ENCODE measurements at regions not wholly inside any gene's neighbourhood (a gene's known extent, or its start where the extent isn't known, plus 50 kb on each side); places are given as distances from the start of the nearest gene placed in this dataset.
"Not testable (repeated sequence)": the region's sequence is repeated elsewhere in the genome, so short reads cannot be mapped to it uniquely, and the experiment has no call there.

DNA sequence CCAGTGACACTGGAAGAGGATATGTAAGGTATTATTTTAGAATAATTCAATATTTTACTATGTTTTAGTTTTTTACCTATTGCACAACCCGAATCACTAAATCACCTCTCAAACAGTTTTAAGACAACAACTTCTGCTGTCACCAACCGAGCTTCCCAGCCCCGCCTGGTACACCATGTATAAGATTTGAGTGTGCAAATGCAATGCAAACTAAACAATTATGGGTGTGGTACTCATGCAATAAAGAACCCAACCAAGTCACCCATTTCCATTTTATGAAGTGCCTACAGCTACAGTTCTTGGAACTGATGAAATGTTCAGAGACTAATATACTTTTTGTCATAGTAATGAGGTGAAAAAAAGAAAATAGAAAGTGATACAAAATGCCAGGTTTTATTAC, 256.2 kb downstream of the TAFA4 start:
- no peak for DNase-seq (ENCODE audit: low read depth)

DNA sequence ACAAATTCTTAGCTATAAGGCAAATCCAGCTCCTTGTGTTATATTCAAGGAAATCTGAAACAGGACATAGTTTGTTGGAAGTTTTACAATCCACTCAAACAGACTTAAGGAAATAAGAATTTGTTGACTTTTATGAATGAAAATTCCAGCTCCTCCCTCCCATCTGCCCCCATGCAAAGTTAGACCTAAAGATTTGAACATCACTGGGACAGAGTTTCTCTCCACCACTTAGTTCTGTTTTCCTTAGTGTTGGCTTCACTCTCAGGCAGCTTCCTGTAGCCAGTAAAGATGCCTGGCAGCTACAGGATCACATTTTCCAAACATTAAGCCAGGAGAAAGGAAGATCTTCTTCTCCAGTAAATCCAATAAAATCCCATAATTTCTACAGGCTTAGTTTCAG, 265.0 kb downstream of the TAFA4 start:
- no peak for DNase-seq (ENCODE audit: low read depth)

DNA sequence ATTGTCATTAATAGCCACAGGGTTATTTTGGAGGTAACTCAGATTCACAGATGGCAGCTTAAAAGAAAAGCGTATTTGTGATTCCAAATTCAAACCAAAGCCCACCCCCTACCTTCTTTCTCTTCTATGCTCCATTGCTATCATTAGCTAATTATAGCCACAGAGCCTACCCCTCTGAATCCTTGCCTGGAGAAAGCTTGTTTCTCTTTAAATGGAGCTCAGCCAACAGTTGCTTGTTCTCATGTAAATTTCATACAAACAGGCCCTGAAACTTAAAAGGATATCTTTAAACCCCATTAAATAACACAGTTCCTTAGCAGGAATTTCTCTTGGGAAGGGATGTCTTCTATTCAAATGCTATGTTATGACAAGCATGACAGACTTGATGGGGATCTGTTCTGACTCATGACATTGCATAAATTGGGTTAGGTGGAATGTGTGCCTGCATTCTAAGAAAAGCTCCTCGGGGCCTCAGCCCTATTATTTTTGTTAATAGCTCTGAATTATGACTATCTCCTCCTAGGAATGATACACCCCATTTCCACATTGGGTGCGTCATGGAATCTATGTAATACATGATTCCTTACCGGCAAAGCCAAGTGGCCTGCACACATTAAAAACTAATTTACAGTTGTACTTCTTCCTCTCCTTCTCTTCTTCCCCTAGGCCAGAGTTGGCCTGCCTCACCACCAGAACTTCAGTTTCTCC, 265.8 kb downstream of the TAFA4 start:
- DNase-seq (ENCODE audit: low read depth) = peak; percentile 13

DNA sequence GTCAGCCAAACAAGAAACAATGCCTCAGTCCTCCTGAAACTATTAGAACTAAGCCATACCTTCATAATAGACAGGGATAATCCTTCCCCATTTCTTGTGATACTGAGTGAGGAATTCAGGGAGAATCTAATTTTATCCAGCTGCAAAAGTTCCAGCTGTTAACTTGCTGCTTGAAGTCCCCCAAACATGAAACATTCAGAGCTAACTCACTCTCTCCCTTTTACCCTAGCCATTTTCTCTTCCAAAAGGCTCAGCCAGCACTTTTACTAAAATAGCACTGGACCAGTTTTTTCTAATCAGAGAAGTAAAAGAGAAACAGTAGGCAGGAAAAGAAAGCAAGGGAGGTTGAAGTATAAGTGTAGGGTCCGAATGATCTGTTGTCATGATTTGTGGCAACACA, 268.1 kb downstream of the TAFA4 start:
- DNase-seq (ENCODE audit: low read depth) = no peak

DNA sequence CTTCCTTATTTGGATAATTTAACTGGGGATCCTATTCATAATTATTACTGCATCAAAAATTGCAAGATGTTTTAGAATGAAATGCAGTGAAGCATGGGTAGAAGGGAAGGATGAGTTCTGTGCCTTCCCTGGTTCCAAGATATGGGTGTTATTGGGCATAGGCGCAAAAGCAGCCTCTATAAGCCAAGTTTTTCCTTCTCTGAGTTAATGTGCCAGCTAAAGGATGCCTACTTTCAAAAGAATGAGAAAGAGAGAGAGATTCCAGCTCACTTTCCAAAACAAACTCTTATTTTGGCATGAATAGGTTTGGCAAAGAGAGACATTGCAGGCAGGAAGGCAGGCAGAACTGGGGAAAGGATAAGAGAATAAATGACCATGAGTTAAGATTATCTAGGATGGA, 270.2 kb downstream of the TAFA4 start:
- no peak for DNase-seq (ENCODE audit: low read depth)

DNA sequence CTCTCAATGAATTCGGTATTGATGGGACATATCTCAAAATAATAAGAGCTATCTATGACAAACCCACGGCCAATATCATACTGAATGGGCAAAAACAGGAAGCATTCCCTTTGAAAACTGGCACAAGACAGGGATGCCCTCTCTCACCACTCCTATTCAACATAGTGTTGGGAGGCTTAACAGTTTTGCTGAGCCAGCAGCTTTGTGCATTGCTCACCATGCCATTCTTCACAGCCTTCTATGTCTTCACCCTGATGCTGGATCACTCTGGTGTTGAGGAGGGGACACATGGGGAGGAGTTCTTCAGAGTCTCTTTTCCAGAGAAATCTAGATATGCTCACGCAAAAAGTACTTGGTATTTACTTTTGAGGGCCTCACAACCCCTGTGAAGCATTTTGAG, 281.7 kb downstream of the TAFA4 start:
- not testable (repeated sequence) for DNase-seq (ENCODE audit: low read depth)

DNA sequence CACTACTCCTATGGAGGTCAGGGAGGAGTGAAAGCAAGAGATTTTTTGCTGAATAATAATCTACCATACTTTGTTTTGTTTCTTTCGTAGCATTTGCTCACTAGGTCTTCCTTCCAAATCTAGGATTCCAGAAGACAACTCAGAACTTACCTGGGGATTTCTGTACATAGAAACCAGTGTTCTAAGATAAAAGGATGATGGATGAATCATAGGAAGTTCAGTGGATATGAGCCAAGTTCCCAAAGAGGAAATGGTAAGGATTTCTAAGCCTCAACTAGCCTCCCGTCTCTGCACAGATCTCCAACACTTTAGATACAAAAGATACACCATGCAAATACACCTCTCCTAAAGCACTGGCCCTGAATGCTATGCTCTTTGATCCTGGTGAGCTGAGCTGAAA, 283.9 kb downstream of the TAFA4 start:
- no peak for DNase-seq (ENCODE audit: low read depth)

DNA sequence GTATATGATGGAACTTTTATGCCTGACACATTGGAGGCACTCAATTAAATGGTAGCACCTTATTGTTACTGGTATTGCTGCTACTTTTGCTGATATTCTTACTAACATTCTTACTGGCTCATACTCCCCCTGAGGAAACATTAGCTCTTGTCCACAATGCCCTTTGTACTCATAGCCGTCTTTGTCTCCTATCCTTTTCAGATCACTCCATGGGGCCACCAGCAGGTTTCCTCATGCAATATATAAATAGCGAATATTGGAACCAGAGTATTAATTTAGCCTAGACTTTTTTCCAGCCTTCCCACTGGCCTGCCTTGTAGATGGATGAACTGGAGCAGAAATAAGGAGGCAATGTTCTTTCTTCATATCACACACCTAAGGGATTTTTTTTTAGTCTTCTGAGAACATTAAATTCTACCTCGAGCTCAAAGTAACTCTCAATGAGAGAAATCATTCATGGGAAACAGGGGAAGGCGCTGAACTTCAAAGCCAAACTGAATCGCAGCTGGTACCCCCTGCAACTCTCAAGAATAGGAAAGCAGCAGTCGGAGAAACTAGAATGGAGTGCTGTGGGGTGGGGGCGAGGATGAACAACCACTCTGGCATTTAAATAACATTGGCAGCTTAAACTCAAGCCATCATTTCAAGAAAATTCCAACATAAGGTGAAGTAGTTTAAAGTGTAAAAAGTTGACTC, 300.3 kb downstream of the TAFA4 start:
- DNase-seq (ENCODE audit: low read depth) = no peak

DNA sequence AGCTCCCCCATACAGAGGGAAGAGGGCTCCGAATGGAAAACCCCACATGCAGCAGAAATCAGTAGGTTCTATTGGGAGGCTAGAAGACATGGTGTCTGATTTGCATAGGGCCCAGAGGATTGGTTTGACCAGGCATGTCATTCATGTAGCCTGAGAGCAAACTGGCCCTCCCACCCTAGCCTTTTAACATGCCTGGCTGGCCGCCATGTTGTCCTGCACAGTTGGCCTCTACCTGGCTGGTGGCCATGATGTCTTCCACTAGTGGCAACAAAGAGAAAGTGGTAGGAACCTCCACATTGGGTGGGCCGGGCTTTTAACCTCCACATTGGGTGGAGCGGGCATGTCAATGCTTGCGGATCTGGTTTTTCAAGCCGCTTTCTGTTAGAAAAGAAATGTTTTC, 312.1 kb downstream of the TAFA4 start:
- no peak for DNase-seq (ENCODE audit: low read depth)

DNA sequence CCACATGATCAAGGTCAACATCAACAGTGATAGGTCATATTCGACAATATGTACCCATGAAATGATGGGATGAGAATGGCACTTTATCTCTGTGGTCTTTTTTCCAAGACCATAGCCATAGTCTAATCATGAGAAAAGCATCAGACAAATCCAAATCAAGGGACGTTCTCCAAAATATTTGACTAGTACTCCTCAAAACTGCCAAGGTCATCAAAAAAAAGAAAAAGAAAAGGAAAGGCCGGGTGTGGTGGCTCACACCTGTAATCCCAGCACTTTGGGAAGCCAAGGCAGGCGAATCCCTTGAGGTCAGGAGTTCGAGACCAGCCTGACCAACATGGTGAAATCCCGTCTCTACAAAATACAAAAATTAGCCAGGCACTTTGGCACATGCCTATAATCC, 318.3 kb downstream of the TAFA4 start:
- DNase-seq (ENCODE audit: low read depth) = no peak

DNA sequence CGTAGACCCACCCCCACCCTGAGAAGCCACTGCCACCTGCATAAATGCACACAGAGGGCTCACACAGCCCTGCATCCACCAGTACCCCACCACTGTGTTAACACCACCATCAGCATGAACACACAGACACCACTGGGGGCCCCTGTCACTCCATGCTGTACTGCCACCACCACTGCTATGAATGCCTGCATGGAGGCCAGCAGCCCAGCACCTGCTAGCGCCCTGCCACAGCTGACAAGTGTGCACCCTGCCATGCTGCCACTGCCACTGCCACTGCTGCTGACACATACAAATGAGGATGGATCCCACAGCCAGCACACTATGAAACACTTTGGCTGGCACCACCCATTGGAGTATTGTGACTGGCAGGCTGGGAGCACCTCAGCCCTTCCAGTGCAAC, 361.0 kb downstream of the TAFA4 start:
- no peak for DNase-seq (ENCODE audit: low read depth)

DNA sequence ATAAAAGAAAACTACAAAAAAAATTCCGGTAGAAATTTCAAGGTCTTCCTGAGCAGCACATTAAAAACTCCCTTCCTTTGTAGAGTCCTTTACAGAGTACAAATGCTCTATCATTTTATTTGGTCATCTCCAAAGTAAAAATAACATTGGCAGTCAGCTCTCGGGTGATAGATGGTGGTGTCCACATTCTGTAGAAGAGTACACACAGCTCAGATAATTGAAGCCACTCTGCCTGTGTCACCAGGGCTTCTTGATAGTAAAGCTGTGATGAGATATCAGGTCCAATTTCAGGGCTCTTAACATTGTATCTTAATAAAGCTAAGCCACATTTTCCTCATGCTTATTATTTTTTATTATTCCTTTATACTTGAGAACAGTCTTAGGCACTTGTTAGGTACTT, 371.6 kb downstream of the TAFA4 start:
- no peak for DNase-seq (ENCODE audit: low read depth)

DNA sequence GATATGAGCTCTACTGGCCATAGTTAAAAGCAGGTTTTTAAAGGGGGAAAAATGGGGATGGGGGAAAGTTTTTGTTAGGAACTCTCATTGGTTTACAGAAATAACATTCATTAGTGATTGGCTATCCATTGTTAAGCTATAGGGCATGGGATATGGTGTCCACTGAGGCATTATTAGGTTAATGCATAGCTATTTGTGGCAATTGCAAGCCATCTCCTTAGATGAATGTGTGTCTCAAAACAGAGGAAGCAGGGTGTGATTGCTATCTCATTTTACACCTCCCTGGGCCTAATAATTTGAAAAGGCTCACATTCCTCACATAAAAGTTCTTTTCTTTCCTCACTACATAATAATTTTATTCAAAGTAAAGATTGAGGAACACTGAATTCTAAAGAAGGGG, 396.6 kb downstream of the TAFA4 start:
- DNase-seq (ENCODE audit: low read depth) = no peak

DNA sequence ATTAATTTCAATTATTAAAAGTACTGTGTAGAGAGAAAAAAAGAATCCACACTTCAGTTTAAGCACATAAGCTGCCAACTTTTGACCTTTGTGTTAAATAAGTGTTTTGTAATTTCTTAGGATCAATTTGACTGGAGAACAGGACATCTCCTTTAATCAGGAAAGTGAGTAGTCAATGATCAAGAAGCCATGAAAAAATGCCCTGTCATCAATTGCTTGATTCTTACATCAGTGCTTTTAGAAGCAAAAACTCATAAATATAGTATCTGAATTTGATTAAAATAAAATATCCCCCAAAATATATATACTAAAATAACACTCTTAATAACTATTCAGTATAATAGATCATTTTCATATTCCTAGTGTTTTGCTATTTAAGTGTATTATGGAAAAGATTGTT, 409.0 kb downstream of the TAFA4 start:
- DNase-seq (ENCODE audit: low read depth) = no peak

DNA sequence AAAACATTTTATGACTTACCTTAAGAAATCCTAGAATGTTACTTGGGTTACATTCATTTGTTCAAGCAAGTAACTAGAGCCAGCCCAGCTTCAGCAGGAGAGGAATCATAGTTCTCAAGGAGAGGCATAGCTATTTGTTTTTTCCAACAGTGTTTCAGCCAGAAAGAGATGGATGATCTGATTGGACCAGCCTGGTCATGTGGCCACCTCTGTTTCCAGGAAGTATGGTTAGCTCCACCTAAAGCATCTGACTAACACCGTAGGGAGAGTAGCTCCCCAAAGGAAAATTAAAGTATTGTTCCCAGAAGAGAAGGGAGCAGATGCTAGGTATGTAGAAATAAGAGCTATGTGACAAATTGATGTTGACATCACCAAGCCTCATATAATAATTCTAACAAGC, 417.1 kb downstream of the TAFA4 start:
- no peak for DNase-seq (ENCODE audit: low read depth)

DNA sequence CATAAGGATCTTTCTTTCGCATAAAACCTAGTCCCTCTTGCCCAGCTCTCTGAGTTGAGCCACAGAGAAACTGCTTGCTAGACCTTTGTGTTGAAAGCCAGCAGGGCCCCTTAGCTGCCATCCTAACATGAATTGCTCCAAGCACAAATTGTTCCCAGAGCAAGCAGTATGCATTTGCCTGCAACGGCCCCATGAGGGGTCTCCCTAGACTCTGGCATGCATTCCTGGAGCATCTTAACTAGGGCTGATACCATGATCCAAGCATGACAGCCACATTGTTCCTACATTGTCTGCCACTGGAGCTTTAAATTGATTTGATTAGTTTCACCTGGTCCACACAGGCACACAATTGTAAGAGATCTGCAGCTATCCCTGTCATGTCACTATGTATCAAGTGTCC, 428.1 kb downstream of the TAFA4 start:
- no peak for DNase-seq (ENCODE audit: low read depth)

DNA sequence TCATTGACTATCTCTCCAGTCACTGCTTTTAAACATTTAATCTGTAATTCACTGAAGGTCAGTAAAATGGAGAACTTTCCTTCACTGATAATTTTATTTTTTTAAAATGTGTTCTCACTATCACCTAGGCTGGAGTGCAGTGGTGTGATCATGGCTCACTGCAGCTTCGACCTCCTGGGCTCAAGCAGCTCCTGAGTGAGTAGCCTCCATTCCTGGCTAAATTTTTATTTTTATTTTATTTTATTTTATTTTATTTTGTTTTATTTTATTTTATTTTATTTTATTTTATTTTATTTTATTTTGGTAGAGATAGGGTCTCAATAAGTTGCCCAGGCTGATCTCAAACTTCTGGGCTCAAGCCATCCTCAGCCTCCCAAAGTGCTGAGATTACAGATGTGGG, 446.5 kb downstream of the TAFA4 start:
- DNase-seq (ENCODE audit: low read depth) = not testable (repeated sequence)

DNA sequence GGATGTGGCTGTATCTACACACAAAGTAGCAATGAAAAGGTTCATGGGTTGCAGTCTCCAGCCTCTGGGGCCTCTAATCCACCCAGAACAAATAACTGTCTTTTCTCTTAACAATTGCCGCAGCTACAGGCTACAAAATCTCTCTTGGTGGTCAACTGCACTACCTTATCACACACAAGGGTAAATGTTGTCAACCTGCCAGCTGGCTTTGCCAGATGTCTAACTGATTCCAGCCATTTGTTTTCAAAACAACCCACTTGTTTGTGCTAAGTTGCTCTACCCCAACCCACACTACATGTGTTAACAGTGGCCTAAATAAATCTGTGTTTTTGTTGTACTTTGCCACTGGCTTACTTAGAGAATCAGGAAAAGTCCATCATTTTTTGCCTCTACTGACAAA, 447.3 kb downstream of the TAFA4 start:
- no peak for DNase-seq (ENCODE audit: low read depth)

DNA sequence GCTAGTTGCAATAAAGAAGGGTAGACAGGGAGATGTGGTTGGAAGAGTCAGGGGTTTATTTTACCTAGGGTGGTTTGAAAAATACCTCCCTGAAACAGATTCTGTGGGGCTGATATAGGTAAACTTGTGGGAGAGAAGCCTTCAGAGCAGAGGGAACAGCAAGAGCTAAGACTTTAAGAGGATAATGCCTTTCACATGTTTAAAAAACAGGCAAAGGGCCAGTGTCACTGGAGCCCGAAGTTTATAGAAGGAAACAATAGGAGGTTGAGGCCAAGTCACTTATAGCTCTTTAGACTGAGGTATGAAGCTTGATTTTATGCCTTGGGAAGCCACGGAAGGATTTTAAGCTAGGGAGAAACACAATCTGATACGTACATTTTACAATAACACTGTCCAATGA, 448.7 kb downstream of the TAFA4 start:
- DNase-seq (ENCODE audit: low read depth) = no peak

DNA sequence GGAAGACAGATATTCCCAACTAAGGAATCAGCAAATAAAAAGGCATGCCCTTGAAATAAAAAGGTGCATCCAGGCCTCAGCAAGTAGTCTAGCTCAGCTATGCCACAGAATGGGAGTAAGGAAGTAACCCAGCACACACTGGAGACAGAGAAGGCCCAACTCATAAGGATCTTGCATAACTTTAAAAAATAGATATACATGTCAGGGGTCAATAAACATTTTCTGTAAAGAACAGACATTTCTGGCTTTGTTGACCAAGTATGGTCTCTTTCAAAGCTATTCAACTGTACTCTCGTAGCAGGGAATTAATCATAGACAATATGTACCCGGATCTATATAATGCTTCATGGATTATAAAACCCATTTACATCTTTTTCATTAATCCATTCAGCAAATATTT, 449.3 kb downstream of the TAFA4 start:
- DNase-seq (ENCODE audit: low read depth) = no peak

DNA sequence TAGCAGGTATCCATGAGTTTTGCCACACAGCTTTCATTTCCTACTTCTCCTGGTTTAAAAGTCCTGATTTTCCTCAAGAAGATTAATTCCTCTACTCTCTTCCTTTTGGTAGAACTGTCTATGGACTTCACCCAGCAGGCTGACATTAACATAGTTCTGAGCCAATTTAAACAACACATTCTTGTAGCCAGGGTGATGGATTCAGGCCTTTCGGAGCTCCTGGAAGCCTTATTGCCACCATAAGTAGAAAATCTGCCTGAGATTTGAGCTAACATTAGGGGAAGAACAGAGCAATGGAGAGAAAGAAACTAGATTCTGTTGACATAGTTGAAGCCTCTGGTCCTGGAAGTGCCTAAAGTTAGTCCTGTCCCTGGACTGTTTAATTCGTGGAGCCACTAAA, 449.8 kb downstream of the TAFA4 start:
- no peak for DNase-seq (ENCODE audit: low read depth)

DNA sequence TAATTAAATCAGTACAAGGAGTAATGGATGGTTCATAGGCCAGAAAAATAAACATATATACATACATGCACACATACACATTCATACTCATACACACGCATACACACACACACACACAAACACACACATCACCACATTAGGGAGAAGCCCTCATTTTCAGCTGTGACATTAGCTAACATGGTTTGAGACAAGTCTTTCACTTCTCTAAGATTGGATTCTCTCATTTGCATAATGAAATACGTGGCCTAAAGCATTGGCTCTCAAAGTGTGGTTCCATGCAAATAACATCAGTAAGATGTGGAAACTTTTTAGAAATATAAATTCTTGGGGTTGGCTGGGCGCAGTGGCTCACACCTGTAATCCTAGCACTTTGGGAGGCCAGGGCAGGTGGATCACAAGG, 452.6 kb downstream of the TAFA4 start:
- DNase-seq (ENCODE audit: low read depth) = no peak

DNA sequence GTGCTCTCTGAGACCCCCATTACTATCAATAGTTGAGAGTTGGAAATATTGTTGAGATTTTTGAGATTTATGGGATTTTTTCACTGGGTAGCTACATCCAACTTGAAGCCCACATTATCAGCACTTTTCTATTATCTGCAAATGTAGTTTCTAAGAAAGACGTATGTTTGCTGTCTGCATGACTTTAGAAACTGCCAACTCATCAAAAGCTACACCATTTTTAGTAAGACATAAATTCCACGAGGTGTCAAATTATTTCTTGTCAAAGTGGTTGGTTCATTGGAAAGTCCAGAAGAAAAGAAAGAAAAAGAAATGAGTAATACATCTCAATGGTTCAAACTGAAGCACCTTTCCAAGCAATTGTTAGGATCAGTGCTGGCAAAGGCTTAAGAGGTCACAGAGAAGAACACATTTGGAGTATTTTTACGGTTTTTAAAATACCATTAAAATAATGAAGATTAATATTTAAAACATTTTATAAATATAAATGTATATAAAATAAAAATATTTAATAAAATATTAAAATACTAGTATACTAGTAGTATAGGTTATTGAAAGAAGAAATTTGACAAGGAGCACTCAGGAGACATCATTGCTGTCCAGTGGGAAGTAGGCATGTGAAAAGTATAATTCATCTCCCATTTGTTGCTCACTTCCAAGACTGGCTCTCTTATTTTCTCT, 463.5 kb downstream of the TAFA4 start:
- DNase-seq (ENCODE audit: low read depth) = no peak

DNA sequence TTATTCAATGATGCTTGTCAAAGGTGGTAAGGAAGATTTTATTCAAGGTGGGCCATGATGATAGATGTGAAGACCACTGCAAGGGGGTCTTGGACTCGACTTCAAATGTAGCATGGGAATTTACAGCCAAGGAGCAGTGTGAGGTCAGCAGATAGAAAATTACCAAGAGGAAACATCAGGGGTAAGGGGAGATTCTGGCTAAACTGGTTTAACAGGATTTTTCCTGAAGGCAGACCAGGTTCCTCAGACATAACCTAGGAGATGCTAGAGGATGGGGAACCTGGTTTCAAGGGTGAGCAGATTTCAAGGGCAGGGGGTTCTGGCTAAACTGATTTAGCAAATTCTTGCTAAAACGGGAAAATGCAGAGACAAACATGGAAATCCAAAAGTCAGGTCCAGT, 464.9 kb downstream of the TAFA4 start:
- no peak for DNase-seq (ENCODE audit: low read depth)
